Mucosa of descending colon (tissue), 3 donors: ENCODE measurements at regions not wholly inside any gene's neighbourhood (a gene's known extent, or its start where the extent isn't known, plus 50 kb on each side); places are given as distances from the start of the nearest gene placed in this dataset.

ENCODE experiments used
- ATAC-seq: fragments of 200-7000 bp; cut with Tn5 transposase; one replicate; pipeline ENCODE4 v1.9.1; 2020; ENCODE audit warnings: mild to moderate bottlenecking, moderate library complexity
- DNase-seq, 3 donors: peaks; one replicate each; pipeline ENCODE4 v3.0.0-alpha.2; 2020
- H3K36me3 ChIP-seq: fragments of 200-600 bp; one replicate; pipeline ENCODE4 v1.8.0; 2021; ENCODE audit warnings: low read depth, mild to moderate bottlenecking
- H3K4me1 ChIP-seq: fragments of 200-600 bp; one replicate; pipeline ENCODE4 v1.8.0; 2021; ENCODE audit warnings: low read depth, mild to moderate bottlenecking
- H3K4me3 ChIP-seq: fragments of 200-600 bp; one replicate; pipeline ENCODE4 v1.8.0; 2021; ENCODE audit warnings: mild to moderate bottlenecking
- H3K9me3 ChIP-seq: fragments of 200-600 bp; one replicate; pipeline ENCODE4 v1.8.0; 2021; ENCODE audit warnings: mild to moderate bottlenecking
- CTCF ChIP-seq: fragments of 200-600 bp; IDR thresholded peaks from one replicate; pipeline ENCODE4 v1.8.0; 2022; ENCODE audit warnings: antibody characterized with exemption, mild to moderate bottlenecking
- intact Hi-C, 2 donors: fragments of 100-400 bp; cut with DNase I in 1 of 2; cut with micrococcal nuclease in 1 of 2; formaldehyde crosslinking; loops; one replicate each; pipeline versions ENCODE4 v1.11.0 to v1.11.1; 2022; cut with DNase I, micrococcal nuclease
- donor health status: DM: no; HTN: no; CAD: no; lungs with moderate emphysema.
- donor health status: DM: no; HTN: no; CAD: no.
- donor health status: DM: no; HTN: yes; CAD: no.

GRCh38 chr5:53369681-53370080, 110.7 kb upstream of the FST start:
- intact Hi-C loops, result no loop called here
- DNase-seq (no peak), ATAC-seq (no peak)
- no peaks in the 10 kb centered on the region for H3K4me1 ChIP-seq
- H3K36me3 ChIP-seq, result no peaks in the 10 kb centered on the region
- H3K4me3 ChIP-seq, result no peak overlapping the region
- TF ChIP-seq CTCF, result no peak
- no peaks in the 10 kb centered on the region for H3K9me3 ChIP-seq

GRCh38 chr5:53373451-53374158, 106.8 kb upstream of the FST start:
- DNase-seq (no peak), ATAC-seq (no peak)
- no peaks in the 10 kb centered on the region for H3K36me3 ChIP-seq
- H3K4me3 ChIP-seq, result no peak overlapping the region
- intact Hi-C loops, result no loop called here
- TF ChIP-seq CTCF, result no peak
- no peaks in the 10 kb centered on the region for H3K4me1 ChIP-seq
- no peaks in the 10 kb centered on the region for H3K9me3 ChIP-seq

- no peak for ATAC-seq
- H3K9me3 ChIP-seq, result no peaks in the 10 kb centered on the region
- H3K4me3 ChIP-seq, result no peak overlapping the region
- DNase-seq, result no peak
- intact Hi-C loops, result no loop called here
- H3K4me1 ChIP-seq, result no peaks in the 10 kb centered on the region
- TF ChIP-seq CTCF, result no peak
- H3K36me3 ChIP-seq, result no peaks in the 10 kb centered on the region
These were observed 103.6 kb upstream of the FST start for GRCh38 chr5:53376853-53377252.

- no peaks in the 10 kb centered on the region for H3K9me3 ChIP-seq
- H3K4me3 ChIP-seq, result no peak overlapping the region
- no peaks in the 10 kb centered on the region for H3K4me1 ChIP-seq
- DNase-seq, result no peak
- TF ChIP-seq CTCF, result no peak
- ATAC-seq, result no peak
- H3K36me3 ChIP-seq, result no peaks in the 10 kb centered on the region
- intact Hi-C loops, result no loop called here
These were observed 102.2 kb upstream of the FST start for GRCh38 chr5:53378190-53378589.

DNA sequence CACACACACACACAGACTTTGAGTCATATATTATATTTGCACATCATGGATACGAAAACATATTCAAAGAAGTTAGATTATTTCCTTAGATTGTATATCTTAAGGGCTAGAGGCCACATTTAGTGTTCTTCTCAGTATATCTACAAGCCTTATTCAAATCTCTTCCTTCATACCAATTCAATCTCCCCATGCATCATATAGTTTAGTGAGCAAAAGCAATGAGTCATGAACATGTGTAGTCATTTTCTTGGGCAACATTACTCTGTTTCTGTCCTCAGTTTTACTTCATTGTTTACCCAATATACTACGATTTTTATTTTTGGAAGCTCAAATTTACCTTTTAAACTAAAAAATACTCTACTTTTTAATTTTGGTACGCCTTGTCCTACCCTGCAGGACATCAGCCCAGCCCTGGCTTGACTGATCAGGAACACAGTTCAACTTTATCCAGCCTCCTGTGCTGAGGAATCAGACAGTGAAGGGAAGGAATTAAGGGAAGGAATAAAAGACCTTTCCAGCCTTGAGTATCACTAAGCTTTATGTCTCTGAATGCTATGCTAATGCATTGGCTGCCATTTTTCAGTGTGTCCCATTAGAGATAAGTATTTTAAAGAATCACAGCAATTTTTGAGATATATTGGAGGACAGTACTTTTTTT, 101.7 kb upstream of the FST start:
- Histone ChIP-seq H3K4me1 (no peaks in the 10 kb centered on the region), H3K9me3 (no peaks in the 10 kb centered on the region), H3K36me3 (no peaks in the 10 kb centered on the region), H3K4me3 (no peak overlapping the region)
- no peak for DNase-seq
- no peak for TF ChIP-seq CTCF
- no peak for ATAC-seq
- intact Hi-C loops, result no loop called here
